KMS-11 (cell line): ENCODE measurements at regions not wholly inside any gene's neighbourhood (a gene's known extent, or its start where the extent isn't known, plus 50 kb on each side); places are given as distances from the start of the nearest gene placed in this dataset.

Experiments
- H2AFZ ChIP-seq: fragments of 200-600 bp; sonication (generic); 2 replicates; pipeline ENCODE4 v1.6.1; 2016; ENCODE audit warnings: antibody characterized with exemption, mixed run types, low read depth
- H3K27ac ChIP-seq: fragments of 200-600 bp; sonication (generic); 2 replicates; pipeline ENCODE4 v1.6.1; 2016; ENCODE audit warnings: mild to moderate bottlenecking, mixed run types
- H3K27me3 ChIP-seq: fragments of 200-600 bp; sonication (generic); 2 replicates; pipeline ENCODE4 v1.6.1; 2017; ENCODE audit warnings: mild to moderate bottlenecking, low read depth, mixed run types, moderate library complexity; ENCODE audit not compliant: insufficient read depth
- H3K36me3 ChIP-seq: fragments of 200-600 bp; sonication (generic); 2 replicates; pipeline ENCODE4 v1.6.1; 2017; ENCODE audit warnings: mild to moderate bottlenecking, mixed run types; ENCODE audit not compliant: insufficient read depth
- H3K4me1 ChIP-seq: fragments of 200-600 bp; sonication (generic); 2 replicates; pipeline ENCODE4 v1.6.1; 2016; ENCODE audit warnings: mild to moderate bottlenecking, low read depth, mixed run types; ENCODE audit not compliant: poor library complexity, severe bottlenecking
- H3K4me2 ChIP-seq: fragments of 200-600 bp; sonication (generic); 2 replicates; pipeline ENCODE4 v1.7.0; 2016; ENCODE audit warnings: mild to moderate bottlenecking, mixed run types
- H3K4me3 ChIP-seq: fragments of 200-600 bp; sonication (generic); IDR thresholded peaks from 2 replicates; pipeline ENCODE4 v1.6.1; 2017; ENCODE audit warnings: low read depth, low read length, mixed read lengths; ENCODE audit not compliant: insufficient read depth
- H3K79me2 ChIP-seq: fragments of 200-600 bp; sonication (generic); 2 replicates; pipeline ENCODE4 v1.6.1; 2016; ENCODE audit warnings: low read depth, mixed run types; ENCODE audit not compliant: insufficient read depth
- H3K9ac ChIP-seq: fragments of 200-600 bp; sonication (generic); 2 replicates; pipeline ENCODE4 v1.6.1; 2016; ENCODE audit warnings: mild to moderate bottlenecking, mixed run types
- H4K20me1 ChIP-seq: fragments of 200-600 bp; sonication (generic); 2 replicates; pipeline ENCODE4 v1.6.1; 2016; ENCODE audit warnings: mild to moderate bottlenecking, mixed run types; ENCODE audit not compliant: insufficient read depth
- TF ChIP-seq, protein P1 (sequence below): fragments of 200-600 bp; sonication (generic); conservative IDR thresholded peaks from 2 replicates; pipeline ENCODE4 v1.6.1; 2017; ENCODE audit warnings: low read depth, mild to moderate bottlenecking, antibody characterized with exemption, low read length, moderate library complexity, mixed read lengths

DNA sequence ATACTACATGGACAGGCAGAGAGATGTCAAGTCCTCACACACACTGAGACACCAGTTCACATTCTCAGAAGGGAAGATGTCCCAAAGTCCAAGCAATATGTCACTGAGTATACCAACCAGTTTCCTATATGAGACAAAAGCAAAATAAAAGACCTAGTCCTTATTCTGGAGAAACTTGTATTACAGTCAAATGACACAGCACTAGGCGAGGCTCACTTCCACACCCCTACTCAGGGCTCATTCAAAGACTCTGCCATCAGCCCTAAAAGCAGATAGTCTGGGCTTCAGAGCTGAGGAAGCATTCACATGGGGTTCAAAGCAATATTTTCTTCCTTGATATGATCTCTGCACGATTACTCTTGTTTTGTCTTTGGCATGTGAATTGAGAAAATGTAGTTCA lies 129.9 kb upstream of the UBL3 start:
- TF ChIP-seq, protein P1, sequence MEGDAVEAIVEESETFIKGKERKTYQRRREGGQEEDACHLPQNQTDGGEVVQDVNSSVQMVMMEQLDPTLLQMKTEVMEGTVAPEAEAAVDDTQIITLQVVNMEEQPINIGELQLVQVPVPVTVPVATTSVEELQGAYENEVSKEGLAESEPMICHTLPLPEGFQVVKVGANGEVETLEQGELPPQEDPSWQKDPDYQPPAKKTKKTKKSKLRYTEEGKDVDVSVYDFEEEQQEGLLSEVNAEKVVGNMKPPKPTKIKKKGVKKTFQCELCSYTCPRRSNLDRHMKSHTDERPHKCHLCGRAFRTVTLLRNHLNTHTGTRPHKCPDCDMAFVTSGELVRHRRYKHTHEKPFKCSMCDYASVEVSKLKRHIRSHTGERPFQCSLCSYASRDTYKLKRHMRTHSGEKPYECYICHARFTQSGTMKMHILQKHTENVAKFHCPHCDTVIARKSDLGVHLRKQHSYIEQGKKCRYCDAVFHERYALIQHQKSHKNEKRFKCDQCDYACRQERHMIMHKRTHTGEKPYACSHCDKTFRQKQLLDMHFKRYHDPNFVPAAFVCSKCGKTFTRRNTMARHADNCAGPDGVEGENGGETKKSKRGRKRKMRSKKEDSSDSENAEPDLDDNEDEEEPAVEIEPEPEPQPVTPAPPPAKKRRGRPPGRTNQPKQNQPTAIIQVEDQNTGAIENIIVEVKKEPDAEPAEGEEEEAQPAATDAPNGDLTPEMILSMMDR, result no peak
- Histone ChIP-seq H4K20me1 (no peaks in the 10 kb centered on the region), H3K4me2 (no peak overlapping the region), H3K79me2 (no peaks in the 10 kb centered on the region), H3K27me3 (no peaks in the 10 kb centered on the region), H3K9ac (no peak overlapping the region), H3K27ac (no peak overlapping the region), H3K36me3 (no peaks in the 10 kb centered on the region), H3K4me3 (no peak overlapping the region), H3K4me1 (no peaks in the 10 kb centered on the region), H2AFZ (no peak overlapping the region)

DNA sequence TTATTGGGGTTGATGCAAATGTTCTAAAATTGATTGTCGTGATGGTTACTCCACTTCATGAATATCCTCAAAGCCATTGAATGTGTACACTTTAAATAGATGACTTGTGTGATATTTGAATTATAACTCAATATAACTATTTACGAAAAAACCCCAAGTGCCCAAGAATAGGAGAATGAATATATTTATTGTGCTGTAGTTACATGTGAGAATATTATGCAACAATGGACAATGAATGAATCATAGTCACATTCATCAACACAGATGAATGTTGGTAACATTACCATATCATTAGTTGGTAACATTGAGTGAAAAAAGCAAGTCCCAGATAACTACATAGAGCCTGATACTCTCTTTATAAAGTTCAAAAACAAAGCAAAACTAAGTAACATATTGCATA lies 127.8 kb upstream of the UBL3 start:
- no peak overlapping the region for H3K9ac ChIP-seq
- H2AFZ ChIP-seq, result no peak overlapping the region
- no peak overlapping the region for H3K4me3 ChIP-seq
- no peaks in the 10 kb centered on the region for H3K4me1 ChIP-seq
- TF ChIP-seq, protein P1, result no peak
- H3K27ac ChIP-seq, result no peak overlapping the region
- no peaks in the 10 kb centered on the region for H3K36me3 ChIP-seq
- H3K27me3 ChIP-seq, result no peaks in the 10 kb centered on the region
- H3K4me2 ChIP-seq, result no peak overlapping the region
- no peaks in the 10 kb centered on the region for H4K20me1 ChIP-seq
- no peaks in the 10 kb centered on the region for H3K79me2 ChIP-seq

DNA sequence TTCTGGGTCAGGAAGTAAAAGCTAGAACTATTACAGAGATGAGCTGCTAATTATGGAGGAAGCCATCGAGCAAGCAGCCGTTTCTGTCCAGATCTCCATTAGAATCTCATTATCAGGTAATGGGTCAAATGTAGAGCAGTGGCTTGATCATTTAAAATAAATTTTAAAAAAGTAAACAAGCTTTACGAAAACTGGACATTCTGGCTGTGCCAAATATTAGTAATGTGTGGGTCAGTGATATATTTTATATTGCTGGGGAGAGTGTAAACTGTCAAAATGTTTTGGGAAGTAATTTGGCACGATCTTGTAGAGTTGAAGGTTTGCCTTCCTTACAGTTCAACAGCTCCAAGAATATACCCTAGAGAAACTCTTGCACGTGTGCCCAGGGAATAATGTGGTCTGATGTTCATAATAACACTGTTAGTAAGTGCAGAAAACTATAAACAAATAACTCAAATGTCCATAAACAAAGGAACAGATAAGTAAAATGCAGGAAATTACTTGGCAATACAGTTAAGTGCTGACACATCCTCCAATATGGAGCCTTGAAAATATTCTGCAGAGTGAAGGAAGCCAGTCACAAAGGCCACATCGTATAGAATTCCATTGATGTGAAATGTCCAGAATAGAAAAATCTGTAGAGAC lies 127.2 kb upstream of the UBL3 start:
- H4K20me1 ChIP-seq, result no peaks in the 10 kb centered on the region
- no peak overlapping the region for H3K4me3 ChIP-seq
- H3K4me2 ChIP-seq, result no peak overlapping the region
- no peak overlapping the region for H2AFZ ChIP-seq
- TF ChIP-seq, protein P1, result no peak
- no peaks in the 10 kb centered on the region for H3K27me3 ChIP-seq
- no peaks in the 10 kb centered on the region for H3K79me2 ChIP-seq
- no peak overlapping the region for H3K9ac ChIP-seq
- H3K27ac ChIP-seq, result no peak overlapping the region
- H3K36me3 ChIP-seq, result no peaks in the 10 kb centered on the region
- H3K4me1 ChIP-seq, result no peaks in the 10 kb centered on the region

DNA sequence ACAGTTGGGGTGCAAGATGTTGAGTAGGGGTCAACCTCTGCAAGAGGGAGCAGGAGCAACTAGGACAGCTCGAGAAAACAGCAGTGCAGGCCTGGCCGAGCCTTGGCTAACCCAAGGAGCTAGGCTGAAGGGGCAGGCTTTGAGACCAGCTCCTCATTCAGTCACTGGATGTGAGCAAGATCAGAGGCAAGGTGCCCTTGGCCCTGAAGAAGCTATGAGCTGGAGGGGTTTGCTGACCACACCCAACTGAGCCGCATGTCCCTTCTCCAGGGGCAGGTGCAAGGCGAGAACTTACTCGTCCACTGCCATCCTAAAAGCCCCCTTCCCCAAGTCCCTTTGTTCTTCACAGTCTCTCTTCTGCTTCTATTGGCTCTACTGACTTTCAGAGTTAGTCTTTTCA lies 126.1 kb upstream of the UBL3 start:
- H3K9ac ChIP-seq, result no peak overlapping the region
- H3K27me3 ChIP-seq, result no peaks in the 10 kb centered on the region
- H3K4me2 ChIP-seq, result no peak overlapping the region

More for the DNA sequence above, 126.1 kb upstream of the UBL3 start:
- Histone ChIP-seq H3K79me2 (no peaks in the 10 kb centered on the region), H3K36me3 (no peaks in the 10 kb centered on the region), H3K27ac (no peak overlapping the region), H3K4me3 (no peak overlapping the region), H4K20me1 (no peaks in the 10 kb centered on the region), H3K4me1 (no peaks in the 10 kb centered on the region), H2AFZ (no peak overlapping the region)
- TF ChIP-seq, protein P1, result no peak
